K562 (cell line): ENCODE measurements at regions not wholly inside any gene's neighbourhood (a gene's known extent, or its start where the extent isn't known, plus 50 kb on each side); places are given as distances from the start of the nearest gene placed in this dataset.

Source experiments
- ATAC-seq: fragments of 200-7000 bp; cut with Tn5 transposase; 3 replicates; pipeline ENCODE4 v1.9.1; 2020; ENCODE audit warnings: moderate library complexity
- BruUV-seq: library from RNA; stranded (reverse); fragments of 400-500 nt; replicated peaks from 2 replicates; lab custom pipeline; 2021; lab: Mats Ljungman, UMichigan
- CTCF ChIA-PET: fragments of 300-600 bp; formaldehyde crosslinking; extraction: SDS; loops from one replicate; lab custom pipeline; 2021; ENCODE audit warnings: low intra/inter-chr PET ratio; lab: Yijun Ruan, JAX
- POLR2A ChIA-PET: fragments of 300-600, 350-650 bp; sonication (Branson Sonifier 250); formaldehyde crosslinking; extraction: SDS; loops from one replicate; lab custom pipeline; 2021; ENCODE audit warnings: antibody characterized with exemption, inconsistent platforms; lab: Yijun Ruan, JAX
- DNase-seq, 4 experiments: peaks; one replicate each; pipeline versions ENCODE4 v3.0.0 to v3.0.0-alpha.2; 2011 to 2018; ENCODE audit warnings: low spot score in 3 of 4, mixed read lengths in 3 of 4; ENCODE audit errors: extremely low read depth in 1 of 4
- FAIRE-seq: peaks from 2 replicates; lab custom pipeline; 2011; peaks lifted over from hg19 to GRCh38; lab: Jason Lieb, UNC
- H2AFZ ChIP-seq: 2 replicates; pipeline ENCODE4 v1.6.0; 2011; ENCODE audit warnings: low read depth, low read length, control low read depth, inconsistent platforms
- H3K27ac ChIP-seq: fragments of 200-600 bp; 3 replicates; pipeline ENCODE4 v1.8.0; 2011; ENCODE audit warnings: low read depth, mild to moderate bottlenecking, control low read depth, inconsistent platforms, low read length, moderate library complexity, mixed read lengths; ENCODE audit errors: extremely low read depth
- H3K27me3 ChIP-seq, 2 experiments: fragments of 300-600 bp in 1 of 2; 2 replicates in 1 of 2; 3 replicates in 1 of 2; pipeline versions ENCODE4 v1.6.0 to v1.8.0; 2011; ENCODE audit warnings: inconsistent platforms in 2 of 2, low read length in 2 of 2, mild to moderate bottlenecking in 1 of 2, mixed read lengths in 1 of 2, moderate library complexity in 1 of 2; ENCODE audit not compliant: control insufficient read depth in 2 of 2, insufficient read depth in 2 of 2
- H3K36me3 ChIP-seq: fragments of 300-600 bp; 3 replicates; pipeline ENCODE4 v1.8.0; 2011; ENCODE audit warnings: mild to moderate bottlenecking, low read length, inconsistent platforms; ENCODE audit not compliant: control insufficient read depth, insufficient read depth
- H3K4me1 ChIP-seq, 2 experiments: fragments of 200-600 bp in 1 of 2; replicated peaks in 1 of 2; 2 replicates in 1 of 2; 3 replicates in 1 of 2; pipeline versions ENCODE4 v1.5.1 to v1.8.0; 2011; ENCODE audit warnings: inconsistent platforms in 2 of 2, low read length in 2 of 2, mild to moderate bottlenecking in 1 of 2, mixed read lengths in 1 of 2, moderate library complexity in 1 of 2; ENCODE audit not compliant: control insufficient read depth in 2 of 2, insufficient read depth in 2 of 2
- H3K4me2 ChIP-seq: 2 replicates; pipeline ENCODE4 v1.6.1; 2011; ENCODE audit warnings: low read length, control low read depth, inconsistent platforms, mixed read lengths; ENCODE audit not compliant: insufficient read depth
- H3K4me3 ChIP-seq: fragments of 200-600 bp; sonication (generic), shearing (Covaris generic); 2 replicates; pipeline ENCODE4 v1.5.1; 2016; ENCODE audit warnings: control low read depth, inconsistent platforms
- H3K79me2 ChIP-seq: fragments of 200-600 bp; 3 replicates; pipeline ENCODE4 v1.8.0; 2011; ENCODE audit warnings: low read length, inconsistent platforms; ENCODE audit not compliant: control insufficient read depth, insufficient read depth
- H3K9ac ChIP-seq, 2 experiments: 2 replicates each; pipeline versions ENCODE4 v1.6.0 to v1.6.1; 2011; ENCODE audit warnings: low read depth in 2 of 2, low read length in 2 of 2, control low read depth in 1 of 2, inconsistent platforms in 1 of 2, mild to moderate bottlenecking in 1 of 2, mixed read lengths in 1 of 2; ENCODE audit not compliant: insufficient read depth in 1 of 2
- H3K9me1 ChIP-seq: one replicate; pipeline ENCODE4 v1.6.0; 2011; ENCODE audit warnings: inconsistent platforms, mild to moderate bottlenecking, low read length, moderate library complexity; ENCODE audit not compliant: control insufficient read depth, insufficient read depth
- H3K9me3 ChIP-seq: replicated peaks from 2 replicates; pipeline ENCODE4 v1.5.1; 2011; ENCODE audit warnings: low read depth, low read length, inconsistent platforms; ENCODE audit not compliant: control insufficient read depth, insufficient read depth
- H4K20me1 ChIP-seq: replicated peaks from 2 replicates; pipeline ENCODE4 v1.6.1; 2011; ENCODE audit warnings: low read length, inconsistent platforms, mixed read lengths; ENCODE audit not compliant: control insufficient read depth, insufficient read depth
- CREB1 ChIP-seq, 2 experiments: sonication (generic) in 1 of 2; formaldehyde crosslinking in 1 of 2; IDR thresholded peaks; 2 replicates each; pipeline versions ENCODE4 v1.6.1 to v1.8.0; 2012 to 2022; ENCODE audit warnings: inconsistent platforms in 1 of 2, mild to moderate bottlenecking in 1 of 2, missing genetic modification reagents in 1 of 2, moderate library complexity in 1 of 2
- TCF3 ChIP-seq: sonication (generic); formaldehyde crosslinking; IDR thresholded peaks from 2 replicates; pipeline ENCODE4 v1.4.0; 2020; ENCODE audit warnings: mild to moderate bottlenecking, missing genetic modification reagents
- TCF7 ChIP-seq: sonication (generic); IDR thresholded peaks from 2 replicates; pipeline ENCODE4 v1.6.1; 2016; ENCODE audit warnings: antibody characterized with exemption, borderline replicate concordance
- USF2 ChIP-seq: sonication (generic); formaldehyde crosslinking; IDR thresholded peaks from 2 replicates; pipeline ENCODE4 v1.5.0; 2020; ENCODE audit warnings: missing genetic modification reagents
- WGBS: fragments of 100-300 bp; shearing (Covaris generic); methylation state at CpG from one replicate; pipeline ENCODE4 v1.1.6; 2016; ENCODE audit warnings: low coverage, mixed read lengths; ENCODE audit not compliant: insufficient coverage; ENCODE audit errors: missing lambda C conversion rate; 5-methylcytosine and 5-hydroxymethylcytosine counted together
- in situ Hi-C: fragments of 300-500 bp; cut with MboI; formaldehyde crosslinking; loops from 4 replicates; pipeline ENCODE4 v1.15.0; 2018; ENCODE audit warnings: inconsistent platforms, mixed read lengths
- intact Hi-C: fragments of 100-400 bp; cut with micrococcal nuclease; formaldehyde crosslinking; loops from 2 replicates; pipeline ENCODE4 v1.14.2; 2022

- peak; percentile 76 for TF ChIP-seq USF2 (CRISPR knock-in tag)
- no peak for TF ChIP-seq TCF7
These were observed 72.8 kb upstream of the ATP5PO start (continued) for GRCh38 chr21:33988237-33989017.

- H3K9me3 ChIP-seq: no peaks in the 10 kb centered on the region
- FAIRE-seq: no peak
These were observed 71.9 kb upstream of the ATP5PO start for GRCh38 chr21:33987461-33987860.

More at GRCh38 chr21:33987461-33987860, 71.9 kb upstream of the ATP5PO start:
- intact Hi-C loops (no loop called here), in situ Hi-C loops (no loop called here)
- TF ChIP-seq TCF3 (CRISPR knock-in tag): no peak
- no peak for TF ChIP-seq CREB1 (IDR thresholded peaks at IDR 0.05)
- 0 out of 2 replicates have a peak, but pooled peaks have one; percentile 1 for TF ChIP-seq CREB1 (CRISPR knock-in tag; IDR thresholded peaks at IDR 0.05)
- Histone ChIP-seq H3K4me3 (no peak overlapping the region), H4K20me1 (no peaks in the 10 kb centered on the region), H2AFZ (no peak overlapping the region), H3K27ac (no peak overlapping the region), H3K27me3 (no peaks in the 10 kb centered on the region; a peak in 1 of 5 replicates), H3K4me1 (peaks cover 5 to 11% of the 10 kb centered on the region in 2 experiments; a peak in 3 of 5 replicates), H3K9me1 (no peaks in the 10 kb centered on the region), H3K9ac (no peak overlapping the region), H3K36me3 (no peaks in the 10 kb centered on the region), H3K4me2 (no peak overlapping the region), H3K79me2 (no peaks in the 10 kb centered on the region)
- no peak for DNase-seq
- no peak for ATAC-seq
- WGBS: 46% methylated on average over 5 of the region's 5 CpGs
- ChIA-PET POLR2A (interaction anchor here (0.7 to 4.0 kb wide), 6 partner anchors 8 to 35 kb away, joined by 3 to 24 read pairs (median 4); no protein-coding TSS in a partner anchor), CTCF (no interaction called here)
- BruUV-seq: no TSS peak
